ENCODE measurements at regions not wholly inside any gene's neighbourhood (a gene's known extent, or its start where the extent isn't known, plus 50 kb on each side); places are given as distances from the start of the nearest gene placed in this dataset.

- no peak for DNase-seq (ENCODE audit: low read depth in 2 of 2)
Measured at GRCh38 chr7:109126404-109127050, 556.9 kb downstream of the DNAJB9 start.

GRCh38 chr7:109127145-109127544 is 557.5 kb downstream of the DNAJB9 start:
- no peak for DNase-seq (ENCODE audit: low read depth in 2 of 2)

GRCh38 chr7:109131141-109131540 is 561.5 kb downstream of the DNAJB9 start:
- DNase-seq (ENCODE audit: low read depth in 2 of 2): no peak

GRCh38 chr7:109136893-109137292 is 567.2 kb downstream of the DNAJB9 start:
- DNase-seq (ENCODE audit: low read depth in 2 of 2): no peak

GRCh38 chr7:109154748-109155147 is 585.1 kb downstream of the DNAJB9 start:
- DNase-seq (ENCODE audit: low read depth in 2 of 2): no peak

GRCh38 chr7:109158246-109158645 is 588.6 kb downstream of the DNAJB9 start:
- DNase-seq (ENCODE audit: low read depth in 2 of 2): no peak

GRCh38 chr7:109176661-109177060 is 607.0 kb downstream of the DNAJB9 start:
- DNase-seq (ENCODE audit: low read depth in 2 of 2): no peak

- DNase-seq (ENCODE audit: low read depth in 2 of 2): no peak
Measured at GRCh38 chr7:109178342-109178741, 608.7 kb downstream of the DNAJB9 start.

GRCh38 chr7:109179601-109180000 is 609.9 kb downstream of the DNAJB9 start:
- DNase-seq (ENCODE audit: low read depth in 2 of 2): no peak

- no peak for DNase-seq (ENCODE audit: low read depth in 2 of 2)
Measured at GRCh38 chr7:109190766-109191398, 621.2 kb downstream of the DNAJB9 start.

GRCh38 chr7:109206196-109206595 is 636.5 kb downstream of the DNAJB9 start:
- no peak for DNase-seq (ENCODE audit: low read depth in 2 of 2)

GRCh38 chr7:109213081-109213480 is 643.4 kb downstream of the DNAJB9 start:
- DNase-seq (ENCODE audit: low read depth in 2 of 2): no peak

- no peak for DNase-seq (ENCODE audit: low read depth in 2 of 2)
Measured at GRCh38 chr7:109215341-109215740, 645.7 kb downstream of the DNAJB9 start.

GRCh38 chr7:109224100-109224499 is 654.4 kb downstream of the DNAJB9 start:
- no peak for DNase-seq (ENCODE audit: low read depth in 2 of 2)

GRCh38 chr7:109226699-109227098 is 657.0 kb downstream of the DNAJB9 start:
- no peak for DNase-seq (ENCODE audit: low read depth in 2 of 2)

- no peak for DNase-seq (ENCODE audit: low read depth in 2 of 2)
Measured at GRCh38 chr7:109235316-109235715, 665.6 kb downstream of the DNAJB9 start.

GRCh38 chr7:109246330-109247077 is 676.8 kb downstream of the DNAJB9 start:
- no peak for DNase-seq (ENCODE audit: low read depth in 2 of 2)

GRCh38 chr7:109256762-109257560 is 687.3 kb downstream of the DNAJB9 start:
- no peak for DNase-seq (ENCODE audit: low read depth in 2 of 2)

GRCh38 chr7:109259151-109259550 is 689.5 kb downstream of the DNAJB9 start:
- DNase-seq (ENCODE audit: low read depth in 2 of 2): no peak

- no peak for DNase-seq (ENCODE audit: low read depth in 2 of 2)
Measured at GRCh38 chr7:109261781-109262180, 692.1 kb downstream of the DNAJB9 start.

GRCh38 chr7:109266610-109267009 is 696.9 kb downstream of the DNAJB9 start:
- no peak for DNase-seq (ENCODE audit: low read depth in 2 of 2)

GRCh38 chr7:109276348-109276747 is 706.7 kb downstream of the DNAJB9 start:
- DNase-seq (ENCODE audit: low read depth in 2 of 2): no peak
